ENCODE measurements at regions not wholly inside any gene's neighbourhood (a gene's known extent, or its start where the extent isn't known, plus 50 kb on each side); places are given as distances from the start of the nearest gene placed in this dataset.
"Not testable (repeated sequence)": the region's sequence is repeated elsewhere in the genome, so short reads cannot be mapped to it uniquely, and the experiment has no call there.

GRCh38 chr20:22732751-22733150, 148.4 kb upstream of the FOXA2 start:
- Histone ChIP-seq H3K9me3 (peaks cover 0 to 5% (median 0%) of the 10 kb centered on the region in 12 donors), H3K4me1 (no peaks in the 10 kb centered on the region), H3K36me3 (no peaks in the 10 kb centered on the region), H3K27me3 (no peaks in the 10 kb centered on the region), H3K27ac (no peak overlapping the region), H3K4me3 (no peak overlapping the region)
- DNase-seq (no peak), ATAC-seq (no peak)
- intact Hi-C loops (cut with DNase I) = no loop called here
- TF ChIP-seq POLR2A (IDR thresholded peaks at IDR 0.05) (no peak), CTCF (IDR thresholded peaks at IDR 0.05) (no peak)
- 91 to 97% (median 95%) methylated on average over 3 to 4 of the region's 4 CpGs for WGBS, 4 donors

GRCh38 chr20:22734946-22735647, 150.7 kb upstream of the FOXA2 start:
- intact Hi-C loops (cut with DNase I); H3K27me3 ChIP-seq; H3K36me3 ChIP-seq; ATAC-seq; H3K27ac ChIP-seq; DNase-seq; H3K9me3 ChIP-seq; H3K4me3 ChIP-seq; H3K4me1 ChIP-seq: not testable (repeated sequence)
- 75 to 87% (median 82%) methylated on average over 9 of the region's 9 CpGs for WGBS, 4 donors
- TF ChIP-seq CTCF (IDR thresholded peaks at IDR 0.05) = peak in 10 of 12 donors; percentile 12 to 55 (median 36)

- ATAC-seq (no peak), DNase-seq (no peak)
- 86 to 92% (median 87%) methylated on average over 2 of the region's 2 CpGs for WGBS, 4 donors
- no peak overlapping the region for H3K4me3 ChIP-seq
- H3K27ac ChIP-seq = no peak overlapping the region
- H3K27me3 ChIP-seq = no peaks in the 10 kb centered on the region
- no peaks in the 10 kb centered on the region for H3K36me3 ChIP-seq
- H3K4me1 ChIP-seq = no peaks in the 10 kb centered on the region
- H3K9me3 ChIP-seq = peaks cover 0 to 2% (median 0%) of the 10 kb centered on the region in 12 donors
- TF ChIP-seq POLR2A (IDR thresholded peaks at IDR 0.05) = no peak
- no peak for TF ChIP-seq CTCF (IDR thresholded peaks at IDR 0.05)
- intact Hi-C loops (cut with DNase I) = no loop called here
Observed at GRCh38 chr20:22740829-22741228, 156.5 kb upstream of the FOXA2 start.

GRCh38 chr20:22744341-22745193, 160.2 kb upstream of the FOXA2 start:
- Histone ChIP-seq H3K4me3 (no peak overlapping the region), H3K36me3 (no peaks in the 10 kb centered on the region), H3K27me3 (no peaks in the 10 kb centered on the region), H3K9me3 (peaks cover 0 to 11% (median 0%) of the 10 kb centered on the region in 12 donors), H3K4me1 (no peaks in the 10 kb centered on the region), H3K27ac (no peak overlapping the region)
- 39 to 60% (median 51%) methylated on average over 2 of the region's 2 CpGs for WGBS, 4 donors
- intact Hi-C loops (cut with DNase I) = no loop called here
- DNase-seq (no peak), ATAC-seq (no peak)
- TF ChIP-seq POLR2A (IDR thresholded peaks at IDR 0.05) (no peak), CTCF (IDR thresholded peaks at IDR 0.05) (no peak)

All from heart left ventricle (tissue), 16 donors.